H1 (cell line): ENCODE measurements at regions not wholly inside any gene's neighbourhood (a gene's known extent, or its start where the extent isn't known, plus 50 kb on each side); places are given as distances from the start of the nearest gene placed in this dataset.

Experiments
- CTCF ChIA-PET: fragments of 300-600 bp; sonication (Branson Sonifier 250); formaldehyde crosslinking; loops from one replicate; lab custom pipeline; 2021; ENCODE audit not compliant: partially characterized antibody; lab: Charles Lee
- POLR2A ChIA-PET: fragments of 300-600 bp; sonication (Branson Sonifier 250); formaldehyde crosslinking; loops from one replicate; lab custom pipeline; 2021; ENCODE audit warnings: inconsistent platforms; ENCODE audit not compliant: partially characterized antibody; lab: Charles Lee
- DNase-seq, 2 experiments: peaks; one replicate each; pipeline versions ENCODE4 v3.0.0 to v3.0.0-alpha.2; 2010 to 2022; ENCODE audit warnings: low spot score in 2 of 2, low read depth in 1 of 2, mixed read lengths in 1 of 2
- FAIRE-seq: peaks from 2 replicates; lab custom pipeline; 2011; peaks lifted over from hg19 to GRCh38; lab: Jason Lieb, UNC
- H2AFZ ChIP-seq: 2 replicates; pipeline ENCODE4 v1.8.1; 2012; ENCODE audit warnings: low read length, inconsistent platforms
- H2AK5ac ChIP-seq: 2 replicates; pipeline ENCODE4 v1.6.1; 2013; ENCODE audit warnings: low read depth, low read length
- H2BK120ac ChIP-seq: replicated peaks from 2 replicates; pipeline ENCODE3; 2013; ENCODE audit warnings: low read depth, low read length, inconsistent platforms
- H2BK12ac ChIP-seq: 2 replicates; pipeline ENCODE4 v1.6.1; 2013; ENCODE audit warnings: low read depth, low read length
- H2BK15ac ChIP-seq: 2 replicates; pipeline ENCODE4 v1.6.1; 2013; ENCODE audit warnings: low read length
- H2BK20ac ChIP-seq: 2 replicates; pipeline ENCODE4 v1.6.1; 2013; ENCODE audit warnings: low read length
- H2BK5ac ChIP-seq: 2 replicates; pipeline ENCODE4 v1.6.1; 2013; ENCODE audit warnings: low read depth, low read length
- H3K14ac ChIP-seq: 2 replicates; pipeline ENCODE4 v1.6.1; 2013; ENCODE audit warnings: inconsistent platforms; ENCODE audit not compliant: insufficient read length
- H3K18ac ChIP-seq: 2 replicates; pipeline ENCODE4 v1.6.1; 2013; ENCODE audit warnings: low read length; ENCODE audit errors: extremely low read depth
- H3K23ac ChIP-seq: 2 replicates; pipeline ENCODE4 v1.6.1; 2013; ENCODE audit warnings: inconsistent platforms; ENCODE audit not compliant: insufficient read length
- H3K23me2 ChIP-seq: 2 replicates; pipeline ENCODE4 v1.6.1; 2013; ENCODE audit warnings: low read depth, low read length
- H3K27ac ChIP-seq: 2 replicates; pipeline ENCODE4 v1.6.1; 2011; ENCODE audit warnings: low read depth, low read length, inconsistent platforms
- H3K27me3 ChIP-seq, 4 experiments: replicated peaks in 1 of 4; 1 replicate in 1 of 4; 2 replicates in 3 of 4; pipeline versions ENCODE4 v1.6.1 to v1.8.1; 2011 to 2013; ENCODE audit warnings: low read length in 3 of 4, mild to moderate bottlenecking in 3 of 4, inconsistent platforms in 2 of 4, mixed read lengths in 2 of 4, moderate library complexity in 1 of 4; ENCODE audit not compliant: control insufficient read depth in 3 of 4, insufficient read depth in 3 of 4; ENCODE audit errors: extremely low read depth in 1 of 4
- H3K36me3 ChIP-seq, 4 experiments: 2 replicates each; pipeline versions ENCODE4 v1.6.1 to v1.8.1; 2011 to 2013; ENCODE audit warnings: mild to moderate bottlenecking in 4 of 4, low read length in 3 of 4, moderate library complexity in 2 of 4, control low read depth in 1 of 4, inconsistent platforms in 1 of 4; ENCODE audit not compliant: insufficient read depth in 4 of 4, control insufficient read depth in 2 of 4
- H3K4ac ChIP-seq: replicated peaks from 2 replicates; pipeline ENCODE3; 2013; ENCODE audit warnings: low read length, low read depth, mixed read lengths, inconsistent platforms; ENCODE audit not compliant: insufficient read length
- H3K4me1 ChIP-seq, 4 experiments: replicated peaks in 1 of 4; 1 replicate in 1 of 4; 2 replicates in 3 of 4; pipeline versions ENCODE4 v1.6.1 to v1.8.1; 2011 to 2013; ENCODE audit warnings: low read length in 3 of 4, inconsistent platforms in 2 of 4, mixed read lengths in 1 of 4; ENCODE audit not compliant: insufficient read depth in 4 of 4, control insufficient read depth in 3 of 4
- H3K4me2 ChIP-seq, 2 experiments: 2 replicates each; pipeline versions ENCODE4 v1.6.1 to v1.8.1; 2011 to 2013; ENCODE audit warnings: low read depth in 2 of 2, low read length in 2 of 2, control low read depth in 1 of 2, inconsistent platforms in 1 of 2, mild to moderate bottlenecking in 1 of 2; ENCODE audit not compliant: insufficient read depth in 1 of 2
- H3K4me3 ChIP-seq, 4 experiments: fragments of 200-600, 300-600 bp in 1 of 4; sonication (generic), shearing (Covaris generic), sonication (Bioruptor Twin) in 1 of 4; 2 replicates each; pipeline versions ENCODE4 v1.5.1 to v1.8.1; 2011 to 2016; ENCODE audit warnings: low read length in 4 of 4, low read depth in 3 of 4, control low read depth in 2 of 4, inconsistent platforms in 2 of 4, mild to moderate bottlenecking in 2 of 4, mixed read lengths in 1 of 4, moderate library complexity in 1 of 4; ENCODE audit not compliant: insufficient read depth in 2 of 4; ENCODE audit errors: extremely low read depth in 1 of 4
- H3K56ac ChIP-seq: replicated peaks from 2 replicates; pipeline ENCODE3; 2013; ENCODE audit warnings: low read depth, mild to moderate bottlenecking, mixed read lengths, low read length, inconsistent platforms; ENCODE audit not compliant: insufficient read length
- H3K79me1 ChIP-seq: 2 replicates; pipeline ENCODE4 v1.6.1; 2013; ENCODE audit warnings: low read depth, low read length, control low read depth
- H3K79me2 ChIP-seq, 2 experiments: 2 replicates each; pipeline versions ENCODE4 v1.6.1 to v1.8.1; 2012 to 2013; ENCODE audit warnings: low read length in 2 of 2, mild to moderate bottlenecking in 2 of 2, inconsistent platforms in 1 of 2; ENCODE audit not compliant: insufficient read depth in 2 of 2, control insufficient read depth in 1 of 2
- H3K9ac ChIP-seq, 4 experiments: replicated peaks in 1 of 4; 1 replicate in 1 of 4; 2 replicates in 3 of 4; pipeline versions ENCODE4 v1.6.1 to v1.8.1; 2011 to 2013; ENCODE audit warnings: low read depth in 3 of 4, low read length in 3 of 4, control low read depth in 2 of 4, mild to moderate bottlenecking in 2 of 4, moderate library complexity in 2 of 4, inconsistent platforms in 1 of 4; ENCODE audit errors: extremely low read depth in 1 of 4
- H3K9me3 ChIP-seq, 2 experiments: 2 replicates each; pipeline versions ENCODE4 v1.6.1 to v1.8.1; 2012 to 2013; ENCODE audit warnings: mild to moderate bottlenecking in 2 of 2, moderate library complexity in 2 of 2, control low read depth in 1 of 2, inconsistent platforms in 1 of 2, low read depth in 1 of 2, low read length in 1 of 2, mixed read lengths in 1 of 2; ENCODE audit not compliant: insufficient read depth in 2 of 2
- H4K20me1 ChIP-seq, 2 experiments: replicated peaks in 1 of 2; 2 replicates each; pipeline versions ENCODE3 to v1.8.1; 2011 to 2013; ENCODE audit warnings: inconsistent platforms in 2 of 2, low read length in 2 of 2, mild to moderate bottlenecking in 1 of 2; ENCODE audit not compliant: insufficient read depth in 2 of 2, control insufficient read depth in 1 of 2
- H4K5ac ChIP-seq: 2 replicates; pipeline ENCODE4 v1.6.1; 2013; ENCODE audit warnings: low read length, low read depth, mixed read lengths, inconsistent platforms; ENCODE audit not compliant: insufficient read length
- H4K8ac ChIP-seq: 2 replicates; pipeline ENCODE4 v1.8.0; 2013; ENCODE audit warnings: mild to moderate bottlenecking, moderate library complexity, low read length, inconsistent platforms; ENCODE audit not compliant: insufficient read depth; ENCODE audit errors: extremely low read depth
- H4K91ac ChIP-seq: replicated peaks from 2 replicates; pipeline ENCODE3; 2013; ENCODE audit warnings: low read length, mixed read lengths, inconsistent platforms; ENCODE audit not compliant: insufficient read length
- CHD1 ChIP-seq: IDR thresholded peaks from 2 replicates; pipeline ENCODE4 v1.6.1; 2012; ENCODE audit warnings: low read depth, low read length, improper control_type of control experiment
- EGR1 ChIP-seq: IDR thresholded peaks from 2 replicates; pipeline ENCODE4 v1.6.1; 2011; ENCODE audit warnings: low read depth, low read length, borderline replicate concordance
- EP300 ChIP-seq, 2 experiments: IDR thresholded peaks; 1 replicate in 1 of 2; 2 replicates in 1 of 2; pipeline ENCODE4 v1.6.1; 2011 to 2012; ENCODE audit warnings: low read depth in 2 of 2, low read length in 2 of 2, mild to moderate bottlenecking in 2 of 2, borderline replicate concordance in 1 of 2, inconsistent platforms in 1 of 2, moderate library complexity in 1 of 2
- POLR2AphosphoS5 ChIP-seq: IDR thresholded peaks from 2 replicates; pipeline ENCODE4 v1.6.1; 2011; ENCODE audit warnings: low read depth, low read length
- SAP30 ChIP-seq: fragments of 300-600 bp; sonication (generic); IDR thresholded peaks from 2 replicates; pipeline ENCODE4 v1.7.1; 2012; ENCODE audit warnings: low read length, moderate library complexity, mild to moderate bottlenecking, inconsistent platforms; ENCODE audit not compliant: insufficient read depth, insufficient replicate concordance
- TAF7 ChIP-seq: optimal IDR thresholded peaks from 2 replicates; pipeline ENCODE3; 2011; ENCODE audit warnings: low read depth, mild to moderate bottlenecking, inconsistent platforms, low read length, moderate library complexity, borderline replicate concordance
- WGBS, 2 experiments: shearing (Covaris generic) in 1 of 2; methylation state at CpG; one replicate each; pipeline versions ENCODE4 v1.1.6 to v1.1.7; 2013 to 2015; ENCODE audit warnings: low lambda C conversion rate in 2 of 2, mixed read lengths in 2 of 2, inconsistent platforms in 1 of 2, low coverage in 1 of 2, missing lambda C conversion rate in 1 of 2; ENCODE audit not compliant: insufficient replicate concordance in 2 of 2, insufficient coverage in 1 of 2, insufficient read length in 1 of 2; ENCODE audit errors: extremely low coverage in 1 of 2, missing lambda C conversion rate in 1 of 2; 5-methylcytosine and 5-hydroxymethylcytosine counted together
- TF ChIP-seq, protein P1 (sequence below): IDR thresholded peaks from 2 replicates; pipeline ENCODE4 v1.6.1; 2011; ENCODE audit warnings: low read length, improper control_type of control experiment

DNA sequence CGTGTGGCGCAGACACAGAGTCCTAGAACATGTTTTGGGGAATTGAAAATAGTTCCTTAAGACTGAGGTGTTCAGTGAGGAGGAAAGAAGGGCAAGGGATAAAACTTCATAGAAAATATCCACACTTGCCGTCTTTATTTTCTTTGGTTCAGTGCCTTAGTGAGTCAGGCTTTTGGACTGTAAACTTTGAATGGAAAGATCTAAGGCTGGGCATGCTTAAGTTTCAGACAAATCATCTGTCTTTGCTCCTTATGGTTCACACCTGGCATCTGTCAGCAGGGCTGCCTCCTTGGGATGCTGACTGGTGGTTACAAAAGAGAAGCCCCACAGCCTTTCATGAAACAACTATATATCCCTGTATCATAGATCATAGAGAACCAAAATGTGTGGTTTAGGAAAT is 136.3 kb upstream of the PRICKLE1 start:
- H2BK12ac ChIP-seq = no peak overlapping the region
- H2BK15ac ChIP-seq = no peak overlapping the region
- no peak for DNase-seq
- H3K23me2 ChIP-seq = no peaks in the 10 kb centered on the region
- H3K9ac ChIP-seq = no peak overlapping the region
- TF ChIP-seq, protein P1, sequence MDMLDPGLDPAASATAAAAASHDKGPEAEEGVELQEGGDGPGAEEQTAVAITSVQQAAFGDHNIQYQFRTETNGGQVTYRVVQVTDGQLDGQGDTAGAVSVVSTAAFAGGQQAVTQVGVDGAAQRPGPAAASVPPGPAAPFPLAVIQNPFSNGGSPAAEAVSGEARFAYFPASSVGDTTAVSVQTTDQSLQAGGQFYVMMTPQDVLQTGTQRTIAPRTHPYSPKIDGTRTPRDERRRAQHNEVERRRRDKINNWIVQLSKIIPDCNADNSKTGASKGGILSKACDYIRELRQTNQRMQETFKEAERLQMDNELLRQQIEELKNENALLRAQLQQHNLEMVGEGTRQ = no peak
- TF ChIP-seq EP300 (IDR thresholded peaks at IDR 0.05; ENCODE audit: borderline replicate concordance in 1 of 2, low read depth in 2 of 2, low read length in 2 of 2) (no peak), CHD1 (no peak), EGR1 (no peak), SAP30 (no peak), TAF7 (no peak), POLR2AphosphoS5 (no peak)
- TF ChIP-seq, all 59 proteins: peak for 0
- H3K14ac ChIP-seq = no peak overlapping the region
- no peak overlapping the region for H2BK120ac ChIP-seq
- H3K9me3 ChIP-seq = peaks cover 19 to 21% of the 10 kb centered on the region in 2 experiments
- no peaks in the 10 kb centered on the region for H3K79me2 ChIP-seq
- H4K20me1 ChIP-seq = no peaks in the 10 kb centered on the region
- no peaks in the 10 kb centered on the region for H3K79me1 ChIP-seq
- no peak overlapping the region for H2AFZ ChIP-seq
- no peak overlapping the region for H3K4me3 ChIP-seq
- H3K4me2 ChIP-seq = no peak overlapping the region
- H2AK5ac ChIP-seq = no peak overlapping the region
- H3K27ac ChIP-seq = no peak overlapping the region
- no peak overlapping the region for H3K18ac ChIP-seq
- POLR2A ChIA-PET = no interaction called here
- CTCF ChIA-PET = no interaction called here
- H3K56ac ChIP-seq = no peak overlapping the region
- H3K27me3 ChIP-seq = no peaks in the 10 kb centered on the region
- H2BK20ac ChIP-seq = no peak overlapping the region
- 96% methylated on average over 3 of the region's 3 CpGs; no CpG with 5 or more reads in 1 of the 2 experiments for WGBS, 2 experiments
- H4K8ac ChIP-seq = no peak overlapping the region
- H2BK5ac ChIP-seq = no peak overlapping the region
- H4K5ac ChIP-seq = no peak overlapping the region
- peaks cover 0 to 5% (median 0%) of the 10 kb centered on the region in 4 experiments; a peak in 1 of 8 replicates for H3K36me3 ChIP-seq
- no peak overlapping the region for H3K23ac ChIP-seq
- H3K4ac ChIP-seq = no peak overlapping the region
- no peaks in the 10 kb centered on the region for H3K4me1 ChIP-seq
- no peak overlapping the region for H4K91ac ChIP-seq
- no peak for FAIRE-seq
